ENCODE measurements at regions not wholly inside any gene's neighbourhood (a gene's known extent, or its start where the extent isn't known, plus 50 kb on each side); places are given as distances from the start of the nearest gene placed in this dataset.
A peak's percentile ranks its signal among the peaks of the same experiment; 100 is the strongest.

GRCh38 chr7:431658-432111 lies 88.0 kb downstream of the PDGFA start:
- no peak for DNase-seq
- H3K4me1 ChIP-seq = peaks cover 0 to 9% (median 0%) of the 10 kb centered on the region in 4 donors
- H3K9me3 ChIP-seq = no peaks in the 10 kb centered on the region
- no peaks in the 10 kb centered on the region for H3K36me3 ChIP-seq
- no peak overlapping the region for H3K4me3 ChIP-seq
- H3K27me3 ChIP-seq = no peaks in the 10 kb centered on the region
- no peak for TF ChIP-seq CTCF (IDR thresholded peaks at IDR 0.05)
- H3K27ac ChIP-seq = peak overlapping the region in 1 of 4 donors; percentile 18

GRCh38 chr7:432256-432655 lies 87.4 kb downstream of the PDGFA start:
- Histone ChIP-seq H3K4me3 (no peak overlapping the region), H3K27me3 (no peaks in the 10 kb centered on the region), H3K4me1 (peaks cover 0 to 9% (median 0%) of the 10 kb centered on the region in 4 donors), H3K27ac (no peak overlapping the region), H3K36me3 (no peaks in the 10 kb centered on the region), H3K9me3 (no peaks in the 10 kb centered on the region)
- TF ChIP-seq POLR2A (IDR thresholded peaks at IDR 0.05) (no peak), CTCF (IDR thresholded peaks at IDR 0.05) (no peak)
- DNase-seq = no peak

- H3K27me3 ChIP-seq = no peaks in the 10 kb centered on the region
- H3K27ac ChIP-seq = no peak overlapping the region
- no peaks in the 10 kb centered on the region for H3K36me3 ChIP-seq
- H3K9me3 ChIP-seq = no peaks in the 10 kb centered on the region
- H3K4me1 ChIP-seq = peaks cover 0 to 9% (median 0%) of the 10 kb centered on the region in 4 donors
- H3K4me3 ChIP-seq = no peak overlapping the region
- TF ChIP-seq CTCF (IDR thresholded peaks at IDR 0.05) = no peak
- TF ChIP-seq POLR2A (IDR thresholded peaks at IDR 0.05) = no peak
- no peak for DNase-seq
These were observed 86.7 kb downstream of the PDGFA start for GRCh38 chr7:432933-433332.

DNA sequence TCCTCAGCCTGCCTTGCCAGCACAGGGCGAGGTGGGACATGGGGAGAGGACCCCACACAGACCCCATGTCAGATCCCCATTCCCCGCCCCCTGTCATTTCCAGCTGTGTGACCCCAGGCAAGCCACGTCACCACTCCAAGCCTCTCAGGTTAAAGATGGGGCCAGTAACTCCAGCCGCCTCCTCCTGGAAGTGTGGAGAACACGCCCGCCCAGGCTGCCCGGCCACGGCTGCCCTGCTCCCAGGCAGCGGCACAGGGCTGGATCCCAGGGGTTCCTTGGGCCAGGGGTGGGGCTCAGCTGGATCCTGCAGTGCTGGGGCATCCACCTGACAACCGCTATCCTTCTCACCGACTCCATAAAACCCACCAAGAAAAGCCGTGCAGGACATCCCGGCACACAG lies 86.1 kb downstream of the PDGFA start:
- no peaks in the 10 kb centered on the region for H3K9me3 ChIP-seq
- peaks cover 0 to 9% (median 0%) of the 10 kb centered on the region in 4 donors for H3K4me1 ChIP-seq
- no peak for TF ChIP-seq CTCF (IDR thresholded peaks at IDR 0.05)
- no peak for TF ChIP-seq POLR2A (IDR thresholded peaks at IDR 0.05)
- H3K4me3 ChIP-seq = no peak overlapping the region
- H3K27me3 ChIP-seq = no peaks in the 10 kb centered on the region
- no peaks in the 10 kb centered on the region for H3K36me3 ChIP-seq
- no peak overlapping the region for H3K27ac ChIP-seq
- DNase-seq = no peak

GRCh38 chr7:434891-435629 lies 84.6 kb downstream of the PDGFA start:
- H3K4me1 ChIP-seq = peaks cover 0 to 9% (median 0%) of the 10 kb centered on the region in 4 donors
- no peaks in the 10 kb centered on the region for H3K27me3 ChIP-seq
- no peaks in the 10 kb centered on the region for H3K9me3 ChIP-seq
- no peaks in the 10 kb centered on the region for H3K36me3 ChIP-seq
- peak overlapping the region in 1 of 4 donors; percentile 50 for H3K27ac ChIP-seq
- TF ChIP-seq POLR2A (IDR thresholded peaks at IDR 0.05) (no peak), CTCF (IDR thresholded peaks at IDR 0.05) (no peak)
- H3K4me3 ChIP-seq = peak overlapping the region in 2 of 4 donors; percentile 34 to 42
- no peak for DNase-seq
